ENCODE measurements at regions not wholly inside any gene's neighbourhood (a gene's known extent, or its start where the extent isn't known, plus 50 kb on each side); places are given as distances from the start of the nearest gene placed in this dataset.
A peak's percentile ranks its signal among the peaks of the same experiment; 100 is the strongest.
"Not testable (repeated sequence)": the region's sequence is repeated elsewhere in the genome, so short reads cannot be mapped to it uniquely, and the experiment has no call there.

DNA sequence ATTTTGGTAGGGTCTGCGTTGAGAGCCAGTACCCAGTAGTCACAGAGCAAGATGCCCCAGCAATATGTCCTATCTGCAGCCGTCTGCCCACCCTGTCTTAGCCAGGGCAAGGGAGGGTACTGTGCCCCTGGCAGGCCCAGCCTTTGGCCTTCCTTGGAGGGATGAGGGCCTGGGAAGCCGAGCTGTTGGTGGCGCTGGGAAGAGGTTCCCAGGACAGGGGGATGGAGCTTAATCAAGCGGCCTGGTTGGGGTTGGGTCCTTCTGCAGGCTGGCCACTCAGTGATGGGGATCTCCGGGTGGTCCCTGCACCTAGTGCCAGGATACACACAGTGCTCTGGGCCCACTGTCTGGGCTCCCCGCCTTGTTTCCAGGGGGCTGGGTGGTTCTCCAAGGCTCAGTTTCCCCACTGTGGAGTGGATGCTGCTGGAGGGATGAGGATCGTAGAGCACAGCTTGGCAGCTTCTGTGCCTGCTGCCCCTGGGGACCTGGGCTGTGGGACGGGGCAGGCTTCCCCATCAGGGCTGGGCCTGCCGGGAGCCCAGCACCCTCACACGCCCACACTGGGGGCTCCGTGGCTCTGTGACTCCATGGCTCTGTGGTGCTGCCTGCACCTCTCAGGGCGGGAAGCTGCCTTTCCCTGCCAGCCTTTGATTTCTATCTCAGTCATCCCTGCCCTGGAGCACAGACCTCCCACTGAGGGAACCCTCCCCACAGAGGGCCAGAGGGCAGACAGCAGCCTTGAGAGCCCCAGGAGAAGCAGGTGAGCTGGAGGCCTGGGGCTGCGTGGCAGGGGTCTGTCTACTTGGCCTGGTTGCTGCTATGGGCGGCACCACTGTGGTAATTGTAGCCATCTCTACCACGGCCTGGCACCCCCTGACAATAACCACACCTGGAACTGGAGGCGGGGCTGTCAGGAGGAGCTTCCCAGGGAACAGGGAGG lies 357.0 kb downstream of the TMEM121 start:
- Histone ChIP-seq H3K27me3 (no peaks in the 10 kb centered on the region), H3K36me3 (replicated peaks in 1 of 2) (no peaks in the 10 kb centered on the region), H3K27ac (no peak overlapping the region), H3K4me1 (replicated peaks in 1 of 2) (no peaks in the 10 kb centered on the region), H3K4me3 (no peak overlapping the region), H3K9me3 (replicated peaks in 1 of 3) (no peaks in the 10 kb centered on the region)
- TF ChIP-seq POLR2A (IDR thresholded peaks at IDR 0.05), result no peak
- TF ChIP-seq, protein P1, sequence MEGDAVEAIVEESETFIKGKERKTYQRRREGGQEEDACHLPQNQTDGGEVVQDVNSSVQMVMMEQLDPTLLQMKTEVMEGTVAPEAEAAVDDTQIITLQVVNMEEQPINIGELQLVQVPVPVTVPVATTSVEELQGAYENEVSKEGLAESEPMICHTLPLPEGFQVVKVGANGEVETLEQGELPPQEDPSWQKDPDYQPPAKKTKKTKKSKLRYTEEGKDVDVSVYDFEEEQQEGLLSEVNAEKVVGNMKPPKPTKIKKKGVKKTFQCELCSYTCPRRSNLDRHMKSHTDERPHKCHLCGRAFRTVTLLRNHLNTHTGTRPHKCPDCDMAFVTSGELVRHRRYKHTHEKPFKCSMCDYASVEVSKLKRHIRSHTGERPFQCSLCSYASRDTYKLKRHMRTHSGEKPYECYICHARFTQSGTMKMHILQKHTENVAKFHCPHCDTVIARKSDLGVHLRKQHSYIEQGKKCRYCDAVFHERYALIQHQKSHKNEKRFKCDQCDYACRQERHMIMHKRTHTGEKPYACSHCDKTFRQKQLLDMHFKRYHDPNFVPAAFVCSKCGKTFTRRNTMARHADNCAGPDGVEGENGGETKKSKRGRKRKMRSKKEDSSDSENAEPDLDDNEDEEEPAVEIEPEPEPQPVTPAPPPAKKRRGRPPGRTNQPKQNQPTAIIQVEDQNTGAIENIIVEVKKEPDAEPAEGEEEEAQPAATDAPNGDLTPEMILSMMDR (IDR thresholded peaks at IDR 0.05), result no peak
- intact Hi-C loops (cut with DNase I), result no loop called here
- WGBS, 4 donors, result 62 to 71% (median 67%) methylated on average over 6 to 17 of the region's 17 CpGs
- DNase-seq, result peak in 2 of 7 donors; percentile 3 to 4

DNA sequence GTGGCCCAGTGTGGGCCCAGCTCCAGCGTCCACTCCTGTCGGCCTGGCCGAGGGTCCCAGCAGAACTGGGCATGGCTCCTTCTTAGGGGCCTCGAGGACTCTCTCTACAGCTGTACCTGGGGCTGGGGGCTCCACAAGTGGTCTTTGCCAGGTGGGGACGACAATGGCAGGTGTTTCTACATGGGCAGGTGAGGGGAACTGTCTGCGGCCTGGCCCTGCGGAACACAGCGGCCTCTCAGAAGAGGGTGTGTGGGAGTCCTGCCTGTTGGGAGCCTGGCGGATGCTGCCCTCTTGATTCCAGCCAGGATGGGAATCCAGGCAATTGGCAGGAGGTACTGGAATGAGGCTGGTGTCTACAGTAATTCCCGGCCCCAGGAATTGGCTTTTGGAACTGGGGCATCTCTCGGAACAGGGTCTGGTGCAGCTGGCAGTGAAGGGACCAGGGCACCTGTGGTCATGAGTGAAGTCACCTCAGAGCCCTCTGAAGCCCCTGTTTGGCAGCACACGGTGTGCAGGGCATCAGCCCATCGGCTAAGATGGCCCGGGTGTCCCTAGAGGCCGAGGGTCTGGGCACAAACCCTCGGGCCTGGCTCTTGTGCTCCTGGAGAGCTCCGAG lies 357.9 kb downstream of the TMEM121 start:
- H3K27ac ChIP-seq; H3K4me3 ChIP-seq; H3K36me3 ChIP-seq (replicated peaks in 1 of 2); H3K9me3 ChIP-seq (replicated peaks in 1 of 3); intact Hi-C loops (cut with DNase I); H3K27me3 ChIP-seq; H3K4me1 ChIP-seq (replicated peaks in 1 of 2): not testable (repeated sequence)
- peak in 1 of 7 donors; percentile 7 for DNase-seq
- WGBS, 4 donors, result 53 to 76% (median 67%) methylated on average over 2 to 17 of the region's 17 CpGs; no CpG with 5 or more reads in 1 of the 4 donors

DNA sequence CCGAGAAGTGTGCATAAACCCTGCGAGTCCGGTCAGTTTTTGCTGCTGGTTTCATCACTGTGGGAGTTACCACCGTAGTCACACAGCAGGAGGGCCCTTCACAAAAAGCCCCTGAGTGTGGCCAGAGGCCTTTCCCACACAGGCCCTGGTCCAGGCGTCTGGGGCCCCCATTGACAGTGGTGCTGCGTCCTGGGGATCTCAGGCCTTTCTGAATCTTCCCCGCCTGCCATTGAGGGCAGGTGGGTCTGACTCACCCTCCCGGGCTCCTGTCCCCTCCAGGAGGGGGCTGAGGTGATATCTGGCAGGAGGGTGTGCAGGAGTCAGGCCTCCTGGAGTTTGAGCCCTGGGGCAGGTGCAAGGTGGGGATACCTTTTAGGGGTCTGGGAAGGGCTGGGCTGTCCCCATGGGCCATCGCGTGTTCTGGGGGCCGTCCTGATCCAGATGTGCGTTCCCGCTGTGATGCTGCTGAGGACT lies 358.5 kb downstream of the TMEM121 start:
- no peak overlapping the region for H3K27ac ChIP-seq
- H3K9me3 ChIP-seq (replicated peaks in 1 of 3), result no peaks in the 10 kb centered on the region
- intact Hi-C loops (cut with DNase I), result no loop called here
- TF ChIP-seq, protein P1 (IDR thresholded peaks at IDR 0.05), result no peak
- TF ChIP-seq POLR2A (IDR thresholded peaks at IDR 0.05), result no peak
- DNase-seq, result peak in 3 of 7 donors; percentile 2 to 39 (median 12)
- H3K36me3 ChIP-seq (replicated peaks in 1 of 2), result no peaks in the 10 kb centered on the region
- H3K4me3 ChIP-seq, result no peak overlapping the region
- no peaks in the 10 kb centered on the region for H3K27me3 ChIP-seq
- 53 to 88% (median 77%) methylated on average over 4 to 13 of the region's 13 CpGs for WGBS, 4 donors
- no peaks in the 10 kb centered on the region for H3K4me1 ChIP-seq (replicated peaks in 1 of 2)

DNA sequence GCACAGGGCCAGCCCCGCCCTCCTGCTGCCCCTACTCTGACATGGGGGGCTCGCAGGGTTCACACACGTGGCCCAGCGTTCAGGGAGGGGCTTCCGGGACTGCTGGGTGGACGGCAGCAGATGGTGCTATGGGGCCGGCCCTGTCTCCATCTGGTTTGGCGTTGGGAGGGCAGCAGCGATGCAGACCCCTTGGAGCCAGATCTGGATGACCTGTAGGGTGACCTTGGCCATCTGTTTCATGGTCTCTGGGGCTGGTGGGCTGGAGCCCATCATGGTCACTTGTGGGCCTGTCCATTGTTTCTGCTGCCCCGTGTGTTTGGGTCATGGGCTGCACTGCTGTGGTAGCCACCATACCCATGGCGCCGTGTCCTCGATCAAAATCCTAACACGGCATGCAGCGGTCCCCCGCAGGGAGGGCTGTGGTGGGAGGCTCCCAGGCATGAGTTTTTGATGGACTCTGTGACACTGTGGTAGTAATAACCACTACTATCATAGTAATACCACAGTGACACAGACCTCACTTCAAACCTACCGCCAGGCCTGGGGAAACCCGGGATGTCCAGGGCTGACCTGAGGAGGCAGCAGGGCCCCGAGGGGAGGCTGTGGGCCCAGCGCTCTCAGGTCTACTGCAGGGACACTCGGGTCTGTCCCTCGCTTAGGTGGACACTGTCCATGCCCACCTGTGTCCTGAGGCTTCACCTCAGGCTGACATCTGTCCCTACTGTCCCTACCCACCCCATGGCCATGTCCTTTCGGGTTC lies 359.4 kb downstream of the TMEM121 start:
- Histone ChIP-seq H3K27me3 (no peaks in the 10 kb centered on the region), H3K36me3 (replicated peaks in 1 of 2) (no peaks in the 10 kb centered on the region), H3K9me3 (replicated peaks in 1 of 3) (no peaks in the 10 kb centered on the region), H3K4me3 (no peak overlapping the region), H3K27ac (no peak overlapping the region), H3K4me1 (replicated peaks in 1 of 2) (no peaks in the 10 kb centered on the region)
- intact Hi-C loops (cut with DNase I), result no loop called here
- TF ChIP-seq, protein P1 (IDR thresholded peaks at IDR 0.05), result no peak
- no peak for TF ChIP-seq POLR2A (IDR thresholded peaks at IDR 0.05)
- DNase-seq, result peak in 3 of 7 donors; percentile 1 to 41 (median 3)
- WGBS, 4 donors, result 74 to 79% (median 75%) methylated on average over 12 to 23 of the region's 23 CpGs

DNA sequence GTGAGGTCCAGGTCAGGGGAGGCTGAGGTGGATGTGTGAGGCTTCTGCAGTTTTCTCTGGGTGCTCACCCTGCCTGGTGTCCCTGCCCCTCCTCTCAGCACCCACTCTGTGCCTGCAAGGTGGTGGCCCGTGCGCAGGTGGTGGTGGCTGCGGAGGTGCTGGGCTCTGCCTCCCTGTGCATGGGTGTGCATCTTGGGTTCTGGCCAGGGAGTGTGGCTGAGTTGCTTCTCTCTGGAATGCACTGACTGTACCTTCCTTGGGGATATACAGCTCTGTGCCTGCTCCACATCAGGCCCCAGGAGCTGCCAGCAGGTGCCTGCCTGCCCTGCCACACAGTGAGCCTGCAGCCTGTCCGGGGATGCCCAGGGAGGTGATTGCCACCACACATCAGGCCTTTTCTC lies 360.4 kb downstream of the TMEM121 start:
- H3K27ac ChIP-seq; intact Hi-C loops (cut with DNase I); H3K27me3 ChIP-seq; H3K36me3 ChIP-seq (replicated peaks in 1 of 2); H3K9me3 ChIP-seq (replicated peaks in 1 of 3); H3K4me3 ChIP-seq; H3K4me1 ChIP-seq (replicated peaks in 1 of 2): not testable (repeated sequence)
- DNase-seq, result peak in 2 of 7 donors; percentile 2 to 30
- 61 to 79% (median 75%) methylated on average over 2 to 4 of the region's 4 CpGs for WGBS, 4 donors
